ENCODE measurements at regions not wholly inside any gene's neighbourhood (a gene's known extent, or its start where the extent isn't known, plus 50 kb on each side); places are given as distances from the start of the nearest gene placed in this dataset.

DNA sequence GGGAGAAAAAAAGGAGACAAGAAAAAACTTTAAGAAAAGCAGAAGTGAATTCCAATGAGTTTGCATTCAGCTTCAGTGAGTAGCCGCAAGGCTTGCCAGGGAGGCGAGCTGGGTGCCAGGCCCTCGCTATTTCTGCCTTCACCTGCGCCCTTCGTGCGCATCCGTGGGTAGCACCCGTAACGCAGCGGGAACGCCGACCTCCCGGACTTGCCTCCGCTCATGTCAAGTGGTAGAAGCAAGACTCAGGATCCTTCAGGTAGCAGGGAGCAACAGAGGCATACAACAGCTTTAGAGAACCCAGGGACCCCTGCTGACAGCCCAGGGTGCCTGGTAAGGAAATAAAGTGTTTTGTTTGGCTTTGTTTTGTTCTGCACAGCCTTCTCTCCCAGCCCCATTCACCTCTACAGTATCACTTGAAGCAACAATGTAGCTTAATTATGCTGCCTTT, 140.0 kb upstream of the BCOR start:
- no peak overlapping the region for H3K27ac Mint-ChIP-seq
- DNase-seq (peak in 1 of 14 experiments; percentile 3), ATAC-seq (ENCODE audit: poor library complexity) (no peak)
- ChIA-PET CTCF (no interaction called here), POLR2A (no interaction called here)
- H3K27me3 Mint-ChIP-seq: no peaks in the 10 kb centered on the region
- H3K36me3 Mint-ChIP-seq (ENCODE audit: low read depth): no peaks in the 10 kb centered on the region
- intact Hi-C loops (cut with DNase I, micrococcal nuclease): no loop called here
- no peaks in the 10 kb centered on the region for H3K9me3 ChIP-seq (ENCODE audit: control insufficient read depth in 1 of 2, insufficient read depth in 1 of 2, low read length in 2 of 2)
- H3K4me1 Mint-ChIP-seq (ENCODE audit: low read depth): no peaks in the 10 kb centered on the region
- no peak overlapping the region for H3K4me3 ChIP-seq (ENCODE audit: low read length)
- TF ChIP-seq, protein P1, sequence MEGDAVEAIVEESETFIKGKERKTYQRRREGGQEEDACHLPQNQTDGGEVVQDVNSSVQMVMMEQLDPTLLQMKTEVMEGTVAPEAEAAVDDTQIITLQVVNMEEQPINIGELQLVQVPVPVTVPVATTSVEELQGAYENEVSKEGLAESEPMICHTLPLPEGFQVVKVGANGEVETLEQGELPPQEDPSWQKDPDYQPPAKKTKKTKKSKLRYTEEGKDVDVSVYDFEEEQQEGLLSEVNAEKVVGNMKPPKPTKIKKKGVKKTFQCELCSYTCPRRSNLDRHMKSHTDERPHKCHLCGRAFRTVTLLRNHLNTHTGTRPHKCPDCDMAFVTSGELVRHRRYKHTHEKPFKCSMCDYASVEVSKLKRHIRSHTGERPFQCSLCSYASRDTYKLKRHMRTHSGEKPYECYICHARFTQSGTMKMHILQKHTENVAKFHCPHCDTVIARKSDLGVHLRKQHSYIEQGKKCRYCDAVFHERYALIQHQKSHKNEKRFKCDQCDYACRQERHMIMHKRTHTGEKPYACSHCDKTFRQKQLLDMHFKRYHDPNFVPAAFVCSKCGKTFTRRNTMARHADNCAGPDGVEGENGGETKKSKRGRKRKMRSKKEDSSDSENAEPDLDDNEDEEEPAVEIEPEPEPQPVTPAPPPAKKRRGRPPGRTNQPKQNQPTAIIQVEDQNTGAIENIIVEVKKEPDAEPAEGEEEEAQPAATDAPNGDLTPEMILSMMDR (IDR thresholded peaks at IDR 0.05): no peak
- no peaks in the 10 kb centered on the region for H3K27me3 ChIP-seq (ENCODE audit: control insufficient read depth in 1 of 2, insufficient read depth in 2 of 2, low read length in 2 of 2)
- no peaks in the 10 kb centered on the region for H3K4me1 ChIP-seq (ENCODE audit: insufficient read depth, low read length)
- H3K27ac ChIP-seq (ENCODE audit: low read depth in 1 of 2, low read length in 2 of 2): no peak overlapping the region
- H3K9me3 Mint-ChIP-seq: no peaks in the 10 kb centered on the region
- H3K36me3 ChIP-seq (ENCODE audit: insufficient read depth, low read length): no peaks in the 10 kb centered on the region
- H3K4me3 Mint-ChIP-seq: no peak overlapping the region

DNA sequence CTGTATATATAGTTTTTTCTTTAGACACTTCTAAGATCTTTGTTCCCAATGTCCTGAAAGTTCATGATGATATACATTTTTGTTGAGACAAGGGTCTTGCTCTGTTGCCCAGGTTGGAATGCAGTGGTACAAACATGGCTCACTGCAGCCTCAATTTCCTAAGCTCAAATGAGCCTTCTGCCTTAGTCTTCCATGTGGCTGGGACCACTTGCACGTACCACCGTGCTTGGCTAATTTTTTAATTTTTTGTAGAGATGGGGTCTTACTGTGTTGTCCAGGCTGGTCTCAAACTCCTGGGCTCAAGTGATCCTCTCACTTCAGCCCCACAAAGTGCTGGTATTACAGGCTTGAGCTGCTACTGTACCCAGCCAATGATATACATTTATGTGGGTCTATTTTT, 132.9 kb upstream of the BCOR start:
- H3K9me3 Mint-ChIP-seq: no peaks in the 10 kb centered on the region
- CTCF ChIA-PET: no interaction called here
- no peaks in the 10 kb centered on the region for H3K4me1 ChIP-seq (ENCODE audit: insufficient read depth, low read length)
- H3K27ac Mint-ChIP-seq: no peak overlapping the region
- no peaks in the 10 kb centered on the region for H3K27me3 Mint-ChIP-seq
- intact Hi-C loops (cut with DNase I, micrococcal nuclease): no loop called here
- no peak overlapping the region for H3K4me3 ChIP-seq (ENCODE audit: low read length)
- no peaks in the 10 kb centered on the region for H3K36me3 ChIP-seq (ENCODE audit: insufficient read depth, low read length)
- DNase-seq (no peak), ATAC-seq (ENCODE audit: poor library complexity) (no peak)
- H3K4me1 Mint-ChIP-seq (ENCODE audit: low read depth): no peaks in the 10 kb centered on the region
- H3K36me3 Mint-ChIP-seq (ENCODE audit: low read depth): no peaks in the 10 kb centered on the region
- POLR2A ChIA-PET: no interaction called here
- H3K27me3 ChIP-seq (ENCODE audit: control insufficient read depth in 1 of 2, insufficient read depth in 2 of 2, low read length in 2 of 2): no peaks in the 10 kb centered on the region
- H3K9me3 ChIP-seq (ENCODE audit: control insufficient read depth in 1 of 2, insufficient read depth in 1 of 2, low read length in 2 of 2): no peaks in the 10 kb centered on the region
- no peak overlapping the region for H3K4me3 Mint-ChIP-seq
- TF ChIP-seq, protein P1 (IDR thresholded peaks at IDR 0.05): no peak
- no peak overlapping the region for H3K27ac ChIP-seq (ENCODE audit: low read depth in 1 of 2, low read length in 2 of 2)

DNA sequence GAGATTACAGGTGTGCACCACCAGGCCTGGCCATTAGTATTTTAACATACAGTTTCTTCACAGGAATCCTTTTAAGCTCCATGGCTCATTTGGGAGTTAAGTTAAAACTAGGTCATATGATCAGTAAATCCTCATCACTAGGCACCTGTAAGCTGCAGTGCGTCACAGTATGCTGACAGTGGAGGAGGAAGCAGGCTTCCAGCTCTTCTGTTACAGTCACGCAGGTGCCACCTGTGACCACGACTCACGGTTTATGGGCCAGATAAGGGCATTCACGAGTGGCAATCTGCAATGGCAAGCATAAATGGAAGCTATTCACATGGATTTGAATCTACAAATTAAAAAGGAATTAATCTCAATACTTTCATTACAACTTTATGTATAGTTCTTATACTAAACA, 129.4 kb upstream of the BCOR start:
- H3K9me3 ChIP-seq (ENCODE audit: control insufficient read depth in 1 of 2, insufficient read depth in 1 of 2, low read length in 2 of 2): no peaks in the 10 kb centered on the region
- DNase-seq: no peak
- H3K4me1 ChIP-seq (ENCODE audit: insufficient read depth, low read length): no peaks in the 10 kb centered on the region
- H3K36me3 ChIP-seq (ENCODE audit: insufficient read depth, low read length): no peaks in the 10 kb centered on the region
- Mint-ChIP-seq H3K36me3 (ENCODE audit: low read depth) (no peaks in the 10 kb centered on the region), H3K27me3 (no peaks in the 10 kb centered on the region), H3K27ac (no peak overlapping the region), H3K4me3 (no peak overlapping the region), H3K4me1 (ENCODE audit: low read depth) (no peaks in the 10 kb centered on the region), H3K9me3 (peaks cover 2% of the 10 kb centered on the region)
- TF ChIP-seq, protein P1 (IDR thresholded peaks at IDR 0.05): no peak
- no peak overlapping the region for H3K4me3 ChIP-seq (ENCODE audit: low read length)
- intact Hi-C loops (cut with DNase I, micrococcal nuclease): no loop called here
- ChIA-PET CTCF (no interaction called here), POLR2A (no interaction called here)
- no peaks in the 10 kb centered on the region for H3K27me3 ChIP-seq (ENCODE audit: control insufficient read depth in 1 of 2, insufficient read depth in 2 of 2, low read length in 2 of 2)
- no peak overlapping the region for H3K27ac ChIP-seq (ENCODE audit: low read depth in 1 of 2, low read length in 2 of 2)
- ATAC-seq (ENCODE audit: poor library complexity): no peak
